ENCODE measurements at regions not wholly inside any gene's neighbourhood (a gene's known extent, or its start where the extent isn't known, plus 50 kb on each side); places are given as distances from the start of the nearest gene placed in this dataset.

- TF ChIP-seq SP2 (IDR thresholded peaks at IDR 0.05; ENCODE audit: low read length) = no peak
- TF ChIP-seq, protein P1, sequence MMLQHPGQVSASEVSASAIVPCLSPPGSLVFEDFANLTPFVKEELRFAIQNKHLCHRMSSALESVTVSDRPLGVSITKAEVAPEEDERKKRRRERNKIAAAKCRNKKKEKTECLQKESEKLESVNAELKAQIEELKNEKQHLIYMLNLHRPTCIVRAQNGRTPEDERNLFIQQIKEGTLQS (IDR thresholded peaks at IDR 0.05; ENCODE audit: insufficient read depth, low read depth, low read length) = no peak
- TF ChIP-seq E2F6 (IDR thresholded peaks at IDR 0.05) = no peak
- no peak for TF ChIP-seq SIRT6 (IDR thresholded peaks at IDR 0.05; ENCODE audit: low read length)
These were observed 182.3 kb upstream of the SOX9 start (continued) for GRCh38 chr17:71938340-71939010.
